ENCODE measurements at regions not wholly inside any gene's neighbourhood (a gene's known extent, or its start where the extent isn't known, plus 50 kb on each side); places are given as distances from the start of the nearest gene placed in this dataset.

DNA sequence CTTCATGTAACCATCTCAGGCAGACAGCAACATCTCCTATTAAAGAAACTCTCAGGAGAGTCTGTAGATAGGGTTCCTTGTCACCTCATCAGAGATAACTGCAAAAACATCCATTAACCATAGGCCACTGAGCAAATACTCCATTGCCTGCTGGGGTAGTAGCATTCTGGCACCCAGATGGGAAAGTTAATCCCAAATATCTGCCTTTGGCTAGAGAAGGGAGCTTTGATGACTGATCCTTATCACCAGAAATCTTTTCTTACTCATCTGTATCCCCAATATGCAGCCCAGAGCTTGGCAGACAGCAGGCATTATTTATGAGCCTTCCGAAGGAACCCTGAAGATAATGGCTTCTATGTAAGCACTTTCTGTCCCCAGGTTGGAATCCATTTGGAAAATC, 173.1 kb downstream of the MFSD1 start:
- DNase-seq (ENCODE audit: low spot score) = no peak

DNA sequence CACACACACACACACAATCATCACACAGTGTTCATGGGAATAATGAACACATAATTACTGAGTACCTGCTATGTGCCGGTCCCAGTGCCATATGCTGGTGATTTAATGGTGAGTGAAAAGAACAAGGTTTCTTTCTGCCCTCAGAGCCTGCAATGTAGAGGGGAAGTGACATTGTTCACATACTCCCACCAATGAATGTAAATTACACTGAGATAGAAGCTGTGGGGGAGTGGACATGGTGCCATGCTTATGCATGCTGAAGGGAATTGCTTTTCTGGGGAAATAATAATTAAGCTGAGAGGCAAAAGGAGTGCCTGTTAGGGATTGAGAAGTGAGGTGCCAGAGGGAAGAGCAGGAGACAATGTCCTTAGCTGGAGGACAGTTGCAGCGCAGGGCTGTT, 175.1 kb downstream of the MFSD1 start:
- no peak for DNase-seq (ENCODE audit: low spot score)

GRCh38 chr3:158977497-158977896, 175.6 kb downstream of the MFSD1 start:
- no peak for DNase-seq (ENCODE audit: low spot score)

DNA sequence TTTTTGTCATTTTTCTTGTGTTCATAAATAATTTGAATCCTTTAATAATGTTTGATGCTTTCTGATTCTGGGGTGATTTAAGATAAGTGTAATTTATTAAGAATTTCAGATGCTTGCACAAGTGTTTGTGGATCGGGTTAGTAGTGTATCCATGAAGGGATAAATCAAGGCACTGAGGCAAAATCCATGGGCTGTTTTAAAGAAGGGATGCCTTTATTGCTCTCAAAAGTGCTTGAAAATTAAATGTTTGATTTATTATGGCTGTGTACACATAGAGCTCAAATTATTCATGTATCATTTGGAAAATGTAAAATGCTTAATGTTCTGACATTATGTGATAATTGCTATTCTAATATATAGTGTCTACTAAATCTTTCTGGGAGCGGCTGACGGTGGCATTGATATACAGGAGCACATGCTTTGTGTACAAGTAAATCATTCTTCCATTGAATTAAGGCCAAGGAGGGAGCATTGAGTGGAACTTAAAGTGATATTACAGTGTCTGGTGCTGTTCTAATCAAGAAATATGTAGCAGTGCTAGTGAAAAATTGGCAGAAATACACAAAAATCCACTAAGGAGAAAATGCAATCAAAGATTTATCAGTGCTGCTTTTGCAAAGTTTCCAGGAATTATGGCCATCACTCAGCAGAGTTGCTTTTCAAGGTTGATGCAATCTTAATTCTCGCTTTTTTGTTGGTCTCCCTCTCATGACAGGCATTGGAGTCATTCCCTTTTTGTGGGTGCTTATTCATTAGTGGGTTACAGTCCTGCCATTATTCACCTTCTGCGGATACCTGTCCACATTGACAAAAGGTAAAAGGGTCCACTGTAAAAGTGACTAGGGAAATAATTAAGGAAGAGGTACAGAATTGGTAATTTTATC, 181.6 kb downstream of the MFSD1 start:
- DNase-seq (ENCODE audit: low spot score) = no peak

- DNase-seq (ENCODE audit: low spot score) = peak; percentile 47
Measured at GRCh38 chr3:158991146-158991705, 189.4 kb downstream of the MFSD1 start.

DNA sequence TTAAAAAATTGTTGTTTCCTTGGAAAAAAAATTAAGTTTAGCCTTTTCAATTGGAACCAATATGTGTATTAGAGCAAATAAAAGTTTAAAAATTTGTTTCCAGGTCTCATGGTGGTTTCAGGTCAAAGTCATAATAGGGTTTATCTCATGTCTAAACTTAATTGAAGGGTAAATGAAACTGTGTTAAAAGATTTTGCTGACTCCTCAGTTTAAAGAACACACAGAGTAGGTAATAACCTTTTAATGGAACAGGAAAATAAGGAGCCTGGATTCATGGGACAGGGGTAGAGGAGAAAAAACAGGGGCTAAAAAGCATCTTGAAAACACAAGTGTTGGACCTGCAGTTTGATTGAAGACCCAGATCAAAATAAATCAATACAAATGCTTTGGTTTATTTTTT, 190.6 kb downstream of the MFSD1 start:
- DNase-seq (ENCODE audit: low spot score) = no peak

DNA sequence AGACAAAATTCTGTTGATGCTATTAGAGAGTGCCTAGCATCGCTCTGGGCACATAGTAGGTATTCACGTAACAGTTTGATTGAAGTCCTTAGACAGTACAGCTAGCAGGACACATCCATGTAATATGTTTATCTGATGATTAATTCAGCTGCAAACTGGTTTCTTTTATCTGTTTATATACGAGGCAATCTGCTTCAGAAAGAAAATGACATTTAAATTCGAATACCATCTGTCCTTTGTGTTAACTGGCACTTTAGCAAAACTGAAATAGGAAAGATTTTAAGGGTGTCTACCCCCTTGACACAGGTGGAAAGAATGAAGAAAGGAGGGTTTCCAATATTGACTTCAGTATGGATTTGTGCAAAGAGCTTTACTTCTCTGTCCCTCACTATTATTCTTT, 192.5 kb downstream of the MFSD1 start:
- no peak for DNase-seq (ENCODE audit: low spot score)

GRCh38 chr3:159001711-159002110, 199.9 kb downstream of the MFSD1 start:
- no peak for DNase-seq (ENCODE audit: low spot score)

- no peak for DNase-seq (ENCODE audit: low spot score)
Measured at GRCh38 chr3:159005137-159005536, 203.3 kb downstream of the MFSD1 start.

- no peak for DNase-seq (ENCODE audit: low spot score)
Measured at GRCh38 chr3:159007331-159007730, 205.5 kb downstream of the MFSD1 start.

DNA sequence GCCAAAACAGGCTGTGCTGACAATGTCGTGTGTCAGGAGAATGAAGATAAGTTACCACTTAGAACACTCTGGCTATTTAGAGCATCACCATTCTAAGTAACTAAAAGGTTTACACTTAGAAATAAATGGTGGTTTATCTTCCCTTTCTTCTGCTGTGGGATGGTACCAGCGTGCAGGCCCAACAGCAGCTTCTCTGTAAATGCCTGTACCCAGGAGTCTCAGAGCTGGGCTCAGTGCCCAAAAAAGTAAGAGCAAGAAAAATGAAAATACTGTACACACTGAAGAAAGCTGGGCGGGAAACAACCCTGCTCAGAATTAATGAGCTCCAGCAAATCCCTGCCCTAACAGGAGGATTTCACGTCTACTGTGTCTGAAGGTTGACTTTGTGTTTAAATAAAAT, 206.5 kb downstream of the MFSD1 start:
- no peak for DNase-seq (ENCODE audit: low spot score)

DNA sequence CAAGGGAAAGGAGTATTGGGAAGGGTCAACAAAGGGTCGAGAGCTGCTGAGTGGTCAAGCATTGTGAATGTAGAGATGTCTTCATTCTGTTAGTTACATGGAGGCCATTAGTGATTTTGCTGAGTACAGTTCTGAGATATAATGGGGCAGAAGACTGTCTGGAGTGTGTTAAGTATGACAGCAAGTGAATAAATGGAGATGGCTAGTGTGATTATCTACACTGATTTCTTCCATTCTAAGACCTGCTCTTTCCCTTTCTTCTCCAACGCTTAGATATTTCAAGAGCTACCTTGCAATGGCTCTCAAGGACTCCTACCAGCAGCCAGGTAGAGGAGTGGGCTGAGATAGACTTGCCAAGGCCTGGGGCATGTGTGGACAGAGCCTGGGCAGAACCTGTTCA, 216.5 kb downstream of the MFSD1 start:
- DNase-seq (ENCODE audit: low spot score) = no peak

DNA sequence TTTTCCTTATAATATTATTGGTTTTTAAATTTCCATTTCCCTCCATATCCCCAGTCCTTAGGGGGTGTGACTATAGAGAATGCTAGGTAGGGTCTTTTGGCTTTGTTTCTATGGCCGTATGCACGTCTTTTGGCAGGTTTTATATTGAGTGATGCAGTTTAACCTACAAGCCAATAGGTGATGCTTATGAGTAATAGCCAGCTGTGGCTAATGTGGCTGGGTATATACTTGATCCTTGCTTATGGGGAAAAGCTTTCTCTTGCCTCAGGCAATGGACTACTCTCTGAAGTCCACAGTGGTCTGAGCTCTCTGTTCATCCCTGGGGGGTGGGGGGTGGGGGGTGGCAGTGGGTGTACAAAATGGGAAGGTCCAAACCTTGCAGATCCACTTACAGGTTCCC, 223.9 kb downstream of the MFSD1 start:
- DNase-seq (ENCODE audit: low spot score) = no peak

GRCh38 chr3:159026510-159026909, 224.7 kb downstream of the MFSD1 start:
- DNase-seq (ENCODE audit: low spot score) = no peak

GRCh38 chr3:159028706-159029105, 226.9 kb downstream of the MFSD1 start:
- DNase-seq (ENCODE audit: low spot score) = no peak

GRCh38 chr3:159029306-159030026, 227.6 kb downstream of the MFSD1 start:
- no peak for DNase-seq (ENCODE audit: low spot score)

DNA sequence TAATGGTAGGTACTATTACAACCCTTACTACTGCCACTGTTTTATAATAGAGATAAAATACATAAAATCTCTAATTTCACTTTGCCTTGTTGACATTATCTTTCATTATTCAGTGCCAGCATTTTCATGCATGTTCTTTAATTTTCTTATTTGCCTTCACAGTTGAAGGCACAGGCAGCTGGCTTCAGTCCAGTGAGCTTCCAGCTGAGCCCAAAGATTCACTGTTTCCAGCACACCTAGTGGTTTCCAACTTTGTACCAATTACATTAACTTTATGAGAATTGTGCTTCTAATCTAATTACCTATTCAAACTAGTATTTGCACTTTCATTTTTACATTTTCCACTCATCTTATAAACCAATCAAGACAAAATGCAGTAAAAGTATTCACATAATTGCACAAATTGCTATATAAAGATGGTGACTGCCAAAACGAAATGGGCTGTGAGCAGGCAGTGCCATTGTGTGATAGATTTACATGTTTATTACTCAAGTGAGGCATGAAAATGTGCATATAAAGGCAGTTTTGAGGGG, 228.3 kb downstream of the MFSD1 start:
- DNase-seq (ENCODE audit: low spot score) = no peak

GRCh38 chr3:159030886-159031679, 229.2 kb downstream of the MFSD1 start:
- no peak for DNase-seq (ENCODE audit: low spot score)

GRCh38 chr3:159032311-159032710, 230.5 kb downstream of the MFSD1 start:
- no peak for DNase-seq (ENCODE audit: low spot score)

DNA sequence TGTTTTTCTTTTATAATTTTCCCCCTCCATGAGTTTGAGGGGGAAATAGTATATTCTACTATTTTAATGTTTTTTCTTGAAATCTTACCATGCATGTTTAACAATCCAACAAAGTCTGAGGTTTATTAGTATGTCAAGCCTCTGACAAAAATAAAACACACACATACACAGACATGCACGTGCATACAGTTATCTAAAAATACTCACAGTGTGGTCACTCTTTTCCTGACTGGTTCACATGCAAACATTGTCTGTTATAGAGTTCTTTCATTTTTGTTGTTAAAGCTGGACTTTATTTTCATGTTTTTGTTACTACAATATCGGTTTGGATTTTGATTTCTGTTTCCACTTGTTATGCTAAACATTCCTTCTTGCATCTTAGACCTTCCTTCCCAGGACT, 236.6 kb downstream of the MFSD1 start:
- no peak for DNase-seq (ENCODE audit: low spot score)

DNA sequence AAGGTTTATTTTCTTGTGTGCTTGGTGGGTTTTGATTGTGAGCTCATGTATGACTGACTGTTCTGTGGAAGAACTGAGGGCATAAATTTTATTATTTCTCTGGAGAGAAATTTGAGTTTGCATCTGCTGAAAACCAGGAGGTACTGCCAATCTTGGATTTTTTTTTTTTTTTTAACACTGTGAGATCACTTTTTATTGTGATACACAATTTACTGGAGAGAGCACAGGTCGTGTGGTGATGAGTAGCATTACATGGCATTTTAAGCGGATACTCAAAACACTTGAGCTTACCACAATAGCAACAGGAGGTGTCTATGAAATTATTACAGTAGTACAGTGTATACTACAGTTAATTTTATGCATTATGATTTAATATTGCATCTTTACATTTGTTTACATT, 237.4 kb downstream of the MFSD1 start:
- no peak for DNase-seq (ENCODE audit: low spot score)

DNA sequence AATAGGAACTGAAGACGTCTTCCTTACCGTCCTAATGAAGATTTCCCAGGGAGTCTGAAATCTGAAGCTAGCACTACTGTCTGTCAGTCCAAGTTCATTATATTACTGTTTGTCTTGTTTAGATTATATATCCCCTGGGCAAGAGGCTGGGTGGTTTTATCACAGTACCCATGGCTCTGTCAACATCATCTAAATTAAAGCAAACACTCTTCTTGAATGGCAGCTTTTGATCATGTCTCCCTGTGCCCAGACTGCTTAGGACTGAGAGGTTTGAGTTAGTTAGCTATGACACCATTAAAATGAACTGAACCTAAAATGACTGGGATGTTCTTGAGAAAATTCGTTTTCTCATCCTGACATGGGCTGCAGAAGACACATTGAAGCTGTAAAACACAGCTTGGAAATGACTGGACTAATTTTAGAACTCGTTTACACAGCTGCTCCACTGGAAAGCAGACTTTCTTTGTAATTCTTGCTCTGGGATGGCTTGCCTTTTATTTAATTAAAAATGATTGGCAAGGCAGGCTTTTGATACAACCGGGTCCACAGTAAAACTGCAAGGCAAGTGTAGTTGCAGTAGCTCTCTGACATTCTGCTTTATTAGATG, 243.5 kb downstream of the MFSD1 start:
- DNase-seq (ENCODE audit: low spot score) = no peak

Data from ecto neural progenitor cell (in vitro differentiated cells).